IPS-18c (cell line): ENCODE measurements at regions not wholly inside any gene's neighbourhood (a gene's known extent, or its start where the extent isn't known, plus 50 kb on each side); places are given as distances from the start of the nearest gene placed in this dataset.

Source experiments
- H3K4me3 ChIP-seq: 2 replicates; pipeline ENCODE4 v1.7.0; 2013; ENCODE audit warnings: low read depth, mild to moderate bottlenecking, low read length, moderate library complexity; ENCODE audit not compliant: insufficient read depth
- H3K9me3 ChIP-seq: one replicate; pipeline ENCODE4 v1.6.1; 2013; ENCODE audit warnings: mild to moderate bottlenecking, low read length, moderate library complexity; ENCODE audit not compliant: control insufficient read depth, insufficient read depth

GRCh38 chr1:115188680-115189395, 99.5 kb upstream of the TSPAN2 start:
- Histone ChIP-seq H3K9me3 (no peaks in the 10 kb centered on the region), H3K4me3 (no peak overlapping the region)

- Histone ChIP-seq H3K9me3 (no peaks in the 10 kb centered on the region), H3K4me3 (no peak overlapping the region)
Observed at GRCh38 chr1:115186711-115187265, 97.5 kb upstream of the TSPAN2 start.

GRCh38 chr1:115185336-115185735, 96.0 kb upstream of the TSPAN2 start:
- Histone ChIP-seq H3K9me3 (peaks cover 2% of the 10 kb centered on the region), H3K4me3 (no peak overlapping the region)

GRCh38 chr1:115184951-115185331, 95.6 kb upstream of the TSPAN2 start:
- Histone ChIP-seq H3K9me3 (peaks cover 2% of the 10 kb centered on the region), H3K4me3 (no peak overlapping the region)

GRCh38 chr1:115184260-115184950, 95.1 kb upstream of the TSPAN2 start:
- Histone ChIP-seq H3K9me3 (peaks cover 2% of the 10 kb centered on the region), H3K4me3 (no peak overlapping the region)

- peaks cover 2% of the 10 kb centered on the region for H3K9me3 ChIP-seq
- H3K4me3 ChIP-seq: no peak overlapping the region
Observed at GRCh38 chr1:115183721-115184259, 94.5 kb upstream of the TSPAN2 start.

GRCh38 chr1:115183158-115183557, 93.9 kb upstream of the TSPAN2 start:
- Histone ChIP-seq H3K9me3 (peaks cover 2% of the 10 kb centered on the region), H3K4me3 (no peak overlapping the region)

GRCh38 chr1:115182012-115182715, 92.9 kb upstream of the TSPAN2 start:
- Histone ChIP-seq H3K9me3 (peaks cover 2% of the 10 kb centered on the region), H3K4me3 (no peak overlapping the region)

- Histone ChIP-seq H3K4me3 (no peak overlapping the region), H3K9me3 (peaks cover 2% of the 10 kb centered on the region)
Observed at GRCh38 chr1:115181231-115181630, 91.9 kb upstream of the TSPAN2 start.

GRCh38 chr1:115179397-115180079, 90.2 kb upstream of the TSPAN2 start:
- no peak overlapping the region for H3K4me3 ChIP-seq
- peaks cover 2% of the 10 kb centered on the region for H3K9me3 ChIP-seq

GRCh38 chr1:115176189-115176588, 86.9 kb upstream of the TSPAN2 start:
- H3K4me3 ChIP-seq: no peak overlapping the region
- H3K9me3 ChIP-seq: peaks cover under 1% of the 10 kb centered on the region

GRCh38 chr1:115175596-115175995, 86.3 kb upstream of the TSPAN2 start:
- no peak overlapping the region for H3K4me3 ChIP-seq

GRCh38 chr1:115173151-115173550, 83.8 kb upstream of the TSPAN2 start:
- H3K9me3 ChIP-seq: no peaks in the 10 kb centered on the region
- H3K4me3 ChIP-seq: no peak overlapping the region

More at GRCh38 chr1:115175596-115175995, 86.3 kb upstream of the TSPAN2 start:
- H3K9me3 ChIP-seq: no peaks in the 10 kb centered on the region

- H3K9me3 ChIP-seq: no peaks in the 10 kb centered on the region
- no peak overlapping the region for H3K4me3 ChIP-seq
Observed at GRCh38 chr1:115172270-115172669, 83.0 kb upstream of the TSPAN2 start.

- H3K4me3 ChIP-seq: no peak overlapping the region
Observed at GRCh38 chr1:115170961-115171392, 81.7 kb upstream of the TSPAN2 start.

GRCh38 chr1:115170377-115170776, 81.1 kb upstream of the TSPAN2 start:
- H3K4me3 ChIP-seq: no peak overlapping the region

More at GRCh38 chr1:115170961-115171392, 81.7 kb upstream of the TSPAN2 start:
- no peaks in the 10 kb centered on the region for H3K9me3 ChIP-seq

GRCh38 chr1:115168026-115168425, 78.7 kb upstream of the TSPAN2 start:
- Histone ChIP-seq H3K4me3 (no peak overlapping the region), H3K9me3 (no peaks in the 10 kb centered on the region)

More at GRCh38 chr1:115170377-115170776, 81.1 kb upstream of the TSPAN2 start:
- H3K9me3 ChIP-seq: no peaks in the 10 kb centered on the region
